ENCODE measurements at regions not wholly inside any gene's neighbourhood (a gene's known extent, or its start where the extent isn't known, plus 50 kb on each side); places are given as distances from the start of the nearest gene placed in this dataset.
A peak's percentile ranks its signal among the peaks of the same experiment; 100 is the strongest.

- Mint-ChIP-seq H3K4me3 (no peak overlapping the region), H3K4me1 (no peaks in the 10 kb centered on the region), H3K9me3 (ENCODE audit: low read depth) (no peaks in the 10 kb centered on the region), H3K27ac (no peak overlapping the region), H3K36me3 (ENCODE audit: low read depth) (no peaks in the 10 kb centered on the region), H3K27me3 (peaks cover 4% of the 10 kb centered on the region)
- DNase-seq = no peak
- ChIA-PET POLR2A (no interaction called here), CTCF (no interaction called here)
- ATAC-seq = no peak
- intact Hi-C loops (cut with DNase I, micrococcal nuclease) = no loop called here
Measured at GRCh38 chr21:17352996-17353655, 159.7 kb upstream of the CXADR start.

GRCh38 chr21:17359781-17360180 is 153.1 kb upstream of the CXADR start:
- Mint-ChIP-seq H3K27ac (no peak overlapping the region), H3K4me3 (no peak overlapping the region), H3K36me3 (ENCODE audit: low read depth) (no peaks in the 10 kb centered on the region), H3K27me3 (no peaks in the 10 kb centered on the region), H3K4me1 (no peaks in the 10 kb centered on the region), H3K9me3 (ENCODE audit: low read depth) (no peaks in the 10 kb centered on the region)
- ChIA-PET CTCF (no interaction called here), POLR2A (no interaction called here)
- ATAC-seq = no peak
- intact Hi-C loops (cut with DNase I, micrococcal nuclease) = no loop called here
- DNase-seq = no peak

- ChIA-PET POLR2A (no interaction called here), CTCF (interaction anchor here (0.6 kb wide), 1 partner anchor 72 kb away, joined by 3 read pairs; no protein-coding TSS in a partner anchor)
- H3K9me3 Mint-ChIP-seq (ENCODE audit: low read depth) = no peaks in the 10 kb centered on the region
- H3K4me3 Mint-ChIP-seq = no peak overlapping the region
- no peaks in the 10 kb centered on the region for H3K36me3 Mint-ChIP-seq (ENCODE audit: low read depth)
- no peak for DNase-seq
- intact Hi-C loops (cut with DNase I, micrococcal nuclease) = no loop called here
- H3K27me3 Mint-ChIP-seq = peaks cover 14% of the 10 kb centered on the region
- no peak for ATAC-seq
- H3K4me1 Mint-ChIP-seq = peaks cover 9% of the 10 kb centered on the region
- no peak overlapping the region for H3K27ac Mint-ChIP-seq
Measured at GRCh38 chr21:17368748-17369363, 144.0 kb upstream of the CXADR start.

GRCh38 chr21:17370263-17370662 is 142.6 kb upstream of the CXADR start:
- ChIA-PET POLR2A (no interaction called here), CTCF (no interaction called here)
- no peak for DNase-seq
- Mint-ChIP-seq H3K4me1 (peaks cover 9% of the 10 kb centered on the region), H3K36me3 (ENCODE audit: low read depth) (no peaks in the 10 kb centered on the region), H3K9me3 (ENCODE audit: low read depth) (no peaks in the 10 kb centered on the region), H3K27ac (no peak overlapping the region), H3K4me3 (no peak overlapping the region), H3K27me3 (peaks cover 18% of the 10 kb centered on the region)
- intact Hi-C loops (cut with DNase I, micrococcal nuclease) = no loop called here
- no peak for ATAC-seq

GRCh38 chr21:17370916-17371315 is 141.9 kb upstream of the CXADR start:
- peaks cover 22% of the 10 kb centered on the region for H3K27me3 Mint-ChIP-seq
- CTCF ChIA-PET = no interaction called here
- peaks cover 9% of the 10 kb centered on the region for H3K4me1 Mint-ChIP-seq
- POLR2A ChIA-PET = interaction anchor here (0.6 kb wide), 1 partner anchor 158 kb away, joined by 3 read pairs; no protein-coding TSS in a partner anchor
- ATAC-seq = no peak
- intact Hi-C loops (cut with DNase I, micrococcal nuclease) = no loop called here
- DNase-seq = peak; percentile 5
- no peaks in the 10 kb centered on the region for H3K9me3 Mint-ChIP-seq (ENCODE audit: low read depth)
- no peak overlapping the region for H3K4me3 Mint-ChIP-seq
- no peaks in the 10 kb centered on the region for H3K36me3 Mint-ChIP-seq (ENCODE audit: low read depth)
- peak overlapping the region; percentile 44 for H3K27ac Mint-ChIP-seq

GRCh38 chr21:17371450-17371849 is 141.4 kb upstream of the CXADR start:
- H3K9me3 Mint-ChIP-seq (ENCODE audit: low read depth) = no peaks in the 10 kb centered on the region

GRCh38 chr21:17372200-17372599 is 140.6 kb upstream of the CXADR start:
- no peak for ATAC-seq
- Mint-ChIP-seq H3K27ac (no peak overlapping the region), H3K36me3 (ENCODE audit: low read depth) (no peaks in the 10 kb centered on the region), H3K27me3 (peaks cover 22% of the 10 kb centered on the region), H3K9me3 (ENCODE audit: low read depth) (no peaks in the 10 kb centered on the region), H3K4me1 (peaks cover 9% of the 10 kb centered on the region), H3K4me3 (no peak overlapping the region)
- no peak for DNase-seq
- intact Hi-C loops (cut with DNase I, micrococcal nuclease) = no loop called here
- ChIA-PET POLR2A (no interaction called here), CTCF (no interaction called here)

More at GRCh38 chr21:17371450-17371849, 141.4 kb upstream of the CXADR start:
- ChIA-PET POLR2A (interaction anchor here (0.6 kb wide), 1 partner anchor 158 kb away, joined by 3 read pairs; no protein-coding TSS in a partner anchor), CTCF (no interaction called here)
- Mint-ChIP-seq H3K27ac (peak overlapping the region; percentile 9), H3K4me1 (peaks cover 9% of the 10 kb centered on the region), H3K27me3 (peaks cover 22% of the 10 kb centered on the region), H3K4me3 (no peak overlapping the region), H3K36me3 (ENCODE audit: low read depth) (no peaks in the 10 kb centered on the region)
- intact Hi-C loops (cut with DNase I, micrococcal nuclease) = no loop called here
- ATAC-seq (peak; percentile 39), DNase-seq (no peak)

- intact Hi-C loops (cut with DNase I, micrococcal nuclease) = loop anchor here (2.0 to 10.0 kb wide), 4 partner anchors 126 to 538 kb away; partner anchors contain the start of gene CXADR (in 1 of the 2)
- ATAC-seq (no peak), DNase-seq (no peak)
- no peaks in the 10 kb centered on the region for H3K4me1 Mint-ChIP-seq
- ChIA-PET POLR2A (no interaction called here), CTCF (interaction anchor here (0.7 to 4.3 kb wide), 16 partner anchors 10 to 223 kb away, joined by 3 to 74 read pairs (median 3); no protein-coding TSS in a partner anchor)
- H3K27me3 Mint-ChIP-seq = peaks cover 3% of the 10 kb centered on the region
- peaks cover 3% of the 10 kb centered on the region for H3K9me3 Mint-ChIP-seq (ENCODE audit: low read depth)
- no peak overlapping the region for H3K27ac Mint-ChIP-seq
- no peak overlapping the region for H3K4me3 Mint-ChIP-seq
- no peaks in the 10 kb centered on the region for H3K36me3 Mint-ChIP-seq (ENCODE audit: low read depth)
Measured at GRCh38 chr21:17386498-17386897, 126.3 kb upstream of the CXADR start.

- H3K27ac Mint-ChIP-seq = no peak overlapping the region
- H3K27me3 Mint-ChIP-seq = peaks cover 3% of the 10 kb centered on the region
- no peaks in the 10 kb centered on the region for H3K36me3 Mint-ChIP-seq (ENCODE audit: low read depth)
- intact Hi-C loops (cut with DNase I, micrococcal nuclease) = loop anchor here (1.0 to 10.0 kb wide), 5 partner anchors 126 to 538 kb away; partner anchors contain the start of gene CXADR (in 1 of the 2)
- H3K4me1 Mint-ChIP-seq = no peaks in the 10 kb centered on the region
- ChIA-PET CTCF (interaction anchor here (0.7 to 4.3 kb wide), 22 partner anchors 9 to 335 kb away, joined by 3 to 74 read pairs (median 3); no protein-coding TSS in a partner anchor), POLR2A (no interaction called here)
- DNase-seq (peak; percentile 65), ATAC-seq (peak; percentile 30)
- H3K4me3 Mint-ChIP-seq = no peak overlapping the region
- H3K9me3 Mint-ChIP-seq (ENCODE audit: low read depth) = peaks cover 2% of the 10 kb centered on the region
Measured at GRCh38 chr21:17387030-17387617, 125.7 kb upstream of the CXADR start.

- no peaks in the 10 kb centered on the region for H3K9me3 Mint-ChIP-seq (ENCODE audit: low read depth)
- no peaks in the 10 kb centered on the region for H3K36me3 Mint-ChIP-seq (ENCODE audit: low read depth)
- intact Hi-C loops (cut with DNase I, micrococcal nuclease) = loop anchor here (5.0 to 10.0 kb wide), 3 partner anchors 289 to 537 kb away; no protein-coding TSS in a partner anchor
- H3K27me3 Mint-ChIP-seq = peaks cover 3% of the 10 kb centered on the region
- ATAC-seq (no peak), DNase-seq (no peak)
- no peak overlapping the region for H3K4me3 Mint-ChIP-seq
- POLR2A ChIA-PET = no interaction called here
- H3K27ac Mint-ChIP-seq = no peak overlapping the region
- CTCF ChIA-PET = interaction anchor here (0.9 to 4.3 kb wide), 10 partner anchors 8 to 210 kb away, joined by 3 to 74 read pairs (median 4); no protein-coding TSS in a partner anchor
- no peaks in the 10 kb centered on the region for H3K4me1 Mint-ChIP-seq
Measured at GRCh38 chr21:17388226-17388625, 124.6 kb upstream of the CXADR start.

GRCh38 chr21:17389311-17389710 is 123.5 kb upstream of the CXADR start:
- ATAC-seq (no peak), DNase-seq (no peak)
- intact Hi-C loops (cut with DNase I, micrococcal nuclease) = loop anchor here (5.0 to 10.0 kb wide), 3 partner anchors 288 to 535 kb away; no protein-coding TSS in a partner anchor
- Mint-ChIP-seq H3K4me1 (no peaks in the 10 kb centered on the region), H3K27ac (no peak overlapping the region), H3K27me3 (peaks cover 3% of the 10 kb centered on the region), H3K36me3 (ENCODE audit: low read depth) (no peaks in the 10 kb centered on the region), H3K4me3 (no peak overlapping the region), H3K9me3 (ENCODE audit: low read depth) (no peaks in the 10 kb centered on the region)
- ChIA-PET CTCF (interaction anchor here (1.0 to 4.3 kb wide), 4 partner anchors 23 to 209 kb away, joined by 3 to 74 read pairs (median 8); no protein-coding TSS in a partner anchor), POLR2A (no interaction called here)
